ENCODE measurements at regions not wholly inside any gene's neighbourhood (a gene's known extent, or its start where the extent isn't known, plus 50 kb on each side); places are given as distances from the start of the nearest gene placed in this dataset.

DNA sequence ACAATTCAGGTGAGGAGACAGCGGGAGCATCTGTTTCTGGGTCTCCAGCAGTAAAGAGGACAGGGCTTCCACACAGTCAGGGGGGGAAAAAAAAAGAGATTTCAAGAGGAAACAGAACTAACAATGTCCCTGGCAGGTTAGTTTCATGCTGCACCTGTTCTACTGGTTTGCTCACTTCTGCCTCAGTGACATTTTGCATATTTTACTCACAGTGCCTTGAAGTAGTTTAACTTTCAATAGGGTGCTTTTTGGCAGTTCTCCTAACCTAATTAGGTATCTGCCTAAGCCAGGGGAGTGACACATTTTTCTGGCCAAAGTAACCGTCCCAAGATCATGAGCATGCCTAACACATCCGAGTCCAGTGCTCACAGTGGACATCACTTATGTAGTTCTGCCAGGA lies 109.0 kb upstream of the ALK start:
- TF ChIP-seq CTCF (IDR thresholded peaks at IDR 0.05; ENCODE audit: insufficient read depth, low read length) = no peak
- no peak overlapping the region for H3K4me3 ChIP-seq (ENCODE audit: low read depth, low read length)
- no peak for DNase-seq (ENCODE audit: low read depth)

GRCh38 chr2:30031184-30031583 lies 109.8 kb upstream of the ALK start:
- no peak for DNase-seq (ENCODE audit: low read depth)
- no peak overlapping the region for H3K4me3 ChIP-seq (ENCODE audit: low read depth, low read length)
- TF ChIP-seq CTCF (IDR thresholded peaks at IDR 0.05; ENCODE audit: insufficient read depth, low read length) = no peak

- TF ChIP-seq CTCF (IDR thresholded peaks at IDR 0.05; ENCODE audit: insufficient read depth, low read length) = no peak
- H3K4me3 ChIP-seq (ENCODE audit: low read depth, low read length) = no peak overlapping the region
- no peak for DNase-seq (ENCODE audit: low read depth)
Measured at GRCh38 chr2:30034052-30034775, 112.6 kb upstream of the YPEL5 start.

GRCh38 chr2:30037016-30037415 lies 109.8 kb upstream of the YPEL5 start:
- no peak for TF ChIP-seq CTCF (IDR thresholded peaks at IDR 0.05; ENCODE audit: insufficient read depth, low read length)
- no peak for DNase-seq (ENCODE audit: low read depth)
- no peak overlapping the region for H3K4me3 ChIP-seq (ENCODE audit: low read depth, low read length)

- DNase-seq (ENCODE audit: low read depth) = no peak
- H3K4me3 ChIP-seq (ENCODE audit: low read depth, low read length) = no peak overlapping the region
- no peak for TF ChIP-seq CTCF (IDR thresholded peaks at IDR 0.05; ENCODE audit: insufficient read depth, low read length)
Measured at GRCh38 chr2:30038419-30038818, 108.4 kb upstream of the YPEL5 start.

- no peak for DNase-seq (ENCODE audit: low read depth)
- no peak overlapping the region for H3K4me3 ChIP-seq (ENCODE audit: low read depth, low read length)
- no peak for TF ChIP-seq CTCF (IDR thresholded peaks at IDR 0.05; ENCODE audit: insufficient read depth, low read length)
Measured at GRCh38 chr2:30039101-30039500, 107.7 kb upstream of the YPEL5 start.

DNA sequence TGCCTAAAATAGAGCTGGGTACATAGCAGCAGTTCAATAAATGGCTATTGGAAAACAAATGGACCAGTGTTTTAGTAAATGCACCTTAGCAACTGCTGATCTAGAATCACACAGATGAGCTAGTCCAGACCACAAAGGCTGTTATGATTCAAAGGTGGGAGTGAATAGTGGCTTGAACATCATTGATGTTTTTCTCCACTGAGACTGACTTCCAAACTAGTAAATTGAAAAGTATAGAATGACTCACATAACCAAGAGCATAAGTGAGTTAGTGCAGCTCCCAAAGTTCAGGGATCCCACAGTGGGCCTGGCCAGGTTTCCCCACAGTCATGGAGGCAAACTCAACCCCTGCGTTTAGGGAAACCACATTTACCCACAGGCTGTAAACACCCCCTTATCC lies 106.7 kb upstream of the YPEL5 start:
- TF ChIP-seq CTCF (IDR thresholded peaks at IDR 0.05; ENCODE audit: insufficient read depth, low read length) = no peak
- H3K4me3 ChIP-seq (ENCODE audit: low read depth, low read length) = no peak overlapping the region
- no peak for DNase-seq (ENCODE audit: low read depth)
